GM19438 (cell line): ENCODE measurements at regions not wholly inside any gene's neighbourhood (a gene's known extent, or its start where the extent isn't known, plus 50 kb on each side); places are given as distances from the start of the nearest gene placed in this dataset.
"Not testable (repeated sequence)": the region's sequence is repeated elsewhere in the genome, so short reads cannot be mapped to it uniquely, and the experiment has no call there.

Source experiments
- ATAC-seq: cut with Tn5 transposase; IDR thresholded peaks from one replicate; pipeline ENCODE4 v1.9.1; 2021; ENCODE audit warnings: low read depth; ENCODE audit not compliant: unreplicated experiment

DNA sequence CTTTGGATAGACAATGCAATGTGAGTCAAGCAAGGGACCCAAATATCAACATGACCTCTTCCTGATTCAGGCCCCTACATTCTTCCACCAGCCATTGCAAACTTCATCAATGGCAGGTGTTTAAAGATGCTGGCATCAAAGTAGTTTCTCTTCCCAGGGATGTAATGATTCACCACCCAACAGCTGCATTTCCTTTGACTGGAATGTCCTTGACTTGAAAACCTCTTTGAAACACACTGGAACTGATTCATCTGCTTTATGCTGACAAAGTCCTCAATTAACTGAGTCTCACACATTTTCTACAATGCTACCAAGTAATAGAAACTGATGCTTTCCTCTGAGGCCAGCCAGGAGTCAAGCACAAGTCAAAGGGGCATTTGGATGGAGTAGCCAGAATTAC is 385.5 kb downstream of the GBE1 start:
- no peak for ATAC-seq

DNA sequence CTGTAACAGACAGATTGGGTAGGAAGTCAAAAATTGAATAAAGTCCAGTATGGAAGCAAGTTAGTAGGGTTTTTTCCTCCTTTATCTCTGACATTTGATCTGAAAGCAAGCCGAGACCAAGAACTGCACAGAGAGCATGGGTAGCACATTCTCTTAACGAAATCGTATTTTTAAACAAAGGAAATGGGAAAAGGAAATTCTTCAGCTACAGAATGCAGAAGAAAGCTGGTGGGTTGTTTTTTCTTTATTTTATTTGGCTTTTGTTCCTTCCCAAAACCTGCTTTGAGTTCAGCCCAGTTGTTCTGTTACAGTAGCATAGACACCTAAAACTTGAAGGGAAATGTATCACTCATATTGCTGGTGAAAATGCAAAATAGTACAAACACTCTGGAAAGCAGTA is 397.0 kb downstream of the GBE1 start:
- ATAC-seq, result no peak

DNA sequence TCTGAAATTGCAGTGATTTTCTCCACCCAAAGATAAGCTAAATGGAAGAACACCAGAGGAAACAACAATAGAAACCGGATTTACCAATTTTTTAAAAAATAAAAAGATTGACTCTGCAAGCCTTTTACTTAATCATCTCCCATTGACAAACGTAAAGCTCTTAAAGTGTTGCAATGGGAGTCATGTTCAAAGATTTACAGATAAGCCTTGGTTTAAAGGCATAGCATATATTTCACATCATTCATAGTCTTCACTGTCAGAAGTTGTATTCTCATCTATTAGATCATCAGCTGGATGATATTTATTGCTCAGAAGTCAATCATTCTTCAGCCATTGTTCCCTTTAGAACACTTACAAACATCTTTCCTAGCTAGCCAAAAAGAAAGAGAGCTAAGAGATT is 397.6 kb downstream of the GBE1 start:
- no peak for ATAC-seq

DNA sequence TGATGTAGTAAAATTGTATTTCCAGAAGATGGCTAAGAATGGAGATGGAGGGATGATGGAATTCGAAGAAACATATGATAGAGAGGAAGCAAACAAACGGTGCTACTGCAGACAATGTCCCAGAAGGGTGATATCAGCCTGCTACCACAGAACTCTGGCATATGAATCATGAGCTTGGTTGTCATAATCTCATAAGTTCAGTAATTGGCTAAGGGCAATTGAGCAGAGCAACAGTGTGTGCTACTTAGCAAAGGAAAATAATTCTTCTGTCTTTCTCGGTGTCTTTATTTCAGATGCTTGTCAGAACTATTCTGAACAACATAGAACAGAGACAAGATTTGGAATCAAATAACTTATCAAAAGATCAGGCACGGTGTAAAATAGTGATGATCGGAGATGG is 407.3 kb downstream of the GBE1 start:
- ATAC-seq, result no peak

DNA sequence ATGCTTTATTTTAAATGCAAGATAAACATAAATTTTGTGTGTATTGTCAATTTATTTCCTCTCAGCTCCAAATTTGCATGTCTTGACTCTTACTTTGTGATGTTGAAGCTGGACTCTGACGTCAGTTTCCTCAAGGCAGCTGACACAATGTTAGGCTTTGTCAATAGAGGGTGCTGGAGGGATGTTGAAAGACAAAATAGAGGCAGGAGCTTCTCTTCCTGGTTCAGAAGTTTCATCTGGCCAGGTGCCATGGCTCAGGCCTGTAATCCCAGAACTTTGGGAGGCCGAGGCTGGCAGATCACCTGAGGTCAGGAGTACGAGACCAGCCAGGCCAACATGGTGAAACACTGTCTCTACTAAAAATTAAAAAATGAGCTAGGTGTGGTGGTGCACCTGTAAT is 408.6 kb downstream of the GBE1 start:
- ATAC-seq, result no peak

DNA sequence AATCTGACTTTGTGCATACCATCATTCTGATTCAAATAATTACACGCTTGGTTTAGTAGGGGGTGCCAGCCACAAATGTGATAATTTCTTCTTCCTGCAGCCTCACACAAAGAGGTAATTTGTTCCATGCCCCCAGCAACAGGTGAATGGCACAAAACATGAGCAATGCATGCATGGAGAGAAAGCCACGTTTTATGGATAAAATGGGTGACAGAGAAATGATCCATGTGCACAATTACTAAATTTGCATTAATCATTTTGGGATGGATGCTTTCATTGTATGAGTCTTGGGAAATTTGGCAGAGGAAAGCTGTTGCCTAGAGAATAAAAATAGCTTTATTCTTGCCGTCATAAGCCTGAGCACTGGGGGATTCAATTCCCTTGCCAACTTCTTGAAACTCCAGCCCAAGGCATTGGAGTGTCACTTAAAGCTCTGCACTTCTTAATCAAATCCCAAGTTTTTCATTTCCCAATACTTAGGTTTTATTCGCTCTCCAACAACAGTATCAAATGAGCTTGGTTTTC is 411.6 kb downstream of the GBE1 start:
- ATAC-seq, result no peak

DNA sequence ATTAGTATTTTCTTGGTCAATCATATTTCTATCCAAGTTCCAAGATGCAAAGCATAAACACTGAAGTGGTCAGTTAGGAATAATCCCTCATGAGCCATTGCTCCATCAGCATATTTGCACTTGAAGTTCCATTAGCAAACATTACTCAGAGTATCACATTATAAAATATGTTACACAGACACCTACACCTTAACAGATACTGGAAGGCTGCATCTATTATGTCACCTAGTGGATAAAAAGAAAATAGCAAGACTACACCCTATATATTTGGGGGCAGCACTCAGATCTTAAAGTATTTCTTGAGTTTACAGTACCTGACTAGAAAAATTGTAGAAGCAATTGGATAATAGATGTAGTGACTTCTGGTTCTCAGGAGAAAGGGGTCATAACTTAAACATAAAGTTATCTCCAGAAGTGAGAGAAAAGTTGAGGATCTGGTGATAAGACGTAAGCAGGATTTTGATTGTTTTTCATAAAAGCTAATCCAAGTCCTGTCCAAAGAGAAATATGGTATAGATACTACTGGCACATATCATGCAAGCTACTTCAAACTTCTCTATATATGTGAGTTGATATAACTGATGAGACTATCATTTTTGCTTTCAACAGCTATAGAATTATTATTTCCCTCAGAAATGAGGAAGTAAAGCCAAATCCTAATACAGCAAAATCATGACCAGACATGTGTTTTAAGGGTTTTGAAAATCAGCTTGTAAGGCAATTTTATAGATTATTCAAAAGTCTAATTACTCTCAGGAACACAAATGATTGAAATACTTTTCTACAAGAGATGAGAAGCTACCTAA is 422.2 kb downstream of the GBE1 start:
- peak; percentile 89 for ATAC-seq

DNA sequence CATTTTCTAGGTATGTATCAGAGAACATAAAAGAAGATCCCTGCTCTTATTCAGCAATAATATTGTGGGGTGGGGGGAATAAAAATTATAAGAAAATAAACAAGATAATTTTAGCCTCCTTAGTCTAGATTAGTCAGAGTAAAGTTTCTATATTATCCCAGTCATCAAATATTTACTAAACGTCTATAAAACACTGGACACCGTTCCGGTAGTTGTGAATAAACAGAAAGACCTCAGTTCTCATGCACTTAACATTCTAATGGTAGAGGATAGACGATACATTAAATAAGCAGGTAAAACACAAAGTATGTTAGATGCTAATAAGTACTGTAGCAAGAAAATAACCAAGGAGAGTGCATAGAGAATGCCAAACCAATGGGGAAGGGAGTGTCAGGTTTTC is 425.0 kb downstream of the GBE1 start:
- ATAC-seq, result no peak

DNA sequence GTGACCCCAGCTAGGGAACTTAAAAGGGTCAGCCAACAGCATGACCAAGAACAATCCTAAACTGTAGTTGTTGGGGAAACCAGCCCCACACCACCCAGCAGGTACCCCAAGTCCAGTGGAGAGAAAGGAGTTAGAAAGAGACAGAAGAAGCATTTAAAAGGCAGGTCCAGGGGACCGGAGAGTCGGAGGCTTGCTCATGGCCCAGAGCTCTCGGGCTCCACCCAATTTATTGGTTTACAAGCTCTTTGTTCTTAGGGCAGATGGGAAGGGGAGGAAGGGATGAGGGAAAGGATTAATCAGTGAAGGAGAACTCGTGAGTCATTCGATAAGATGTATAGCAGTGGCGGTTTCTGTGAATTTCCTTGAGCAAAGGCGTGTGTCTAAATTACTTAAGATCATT is 431.6 kb downstream of the GBE1 start:
- ATAC-seq, result not testable (repeated sequence)

DNA sequence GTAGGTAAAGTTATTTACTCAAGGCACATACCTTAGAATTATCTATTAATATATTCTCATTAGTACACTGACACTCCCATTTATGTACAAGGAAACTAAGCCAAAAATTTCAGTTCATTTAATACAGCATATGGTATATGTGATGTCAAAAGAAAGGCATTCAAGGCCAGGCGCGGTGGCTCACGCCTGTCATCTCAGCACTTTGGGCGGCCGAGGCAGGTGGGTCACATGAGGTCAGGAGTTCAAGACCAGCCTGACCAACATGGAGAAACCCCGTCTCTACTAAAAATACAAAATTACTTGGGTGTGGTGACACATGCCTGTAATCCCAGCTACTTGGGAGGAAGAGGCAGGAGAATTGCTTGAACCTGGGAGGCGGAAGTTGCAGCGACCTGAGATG is 435.2 kb downstream of the GBE1 start:
- no peak for ATAC-seq

DNA sequence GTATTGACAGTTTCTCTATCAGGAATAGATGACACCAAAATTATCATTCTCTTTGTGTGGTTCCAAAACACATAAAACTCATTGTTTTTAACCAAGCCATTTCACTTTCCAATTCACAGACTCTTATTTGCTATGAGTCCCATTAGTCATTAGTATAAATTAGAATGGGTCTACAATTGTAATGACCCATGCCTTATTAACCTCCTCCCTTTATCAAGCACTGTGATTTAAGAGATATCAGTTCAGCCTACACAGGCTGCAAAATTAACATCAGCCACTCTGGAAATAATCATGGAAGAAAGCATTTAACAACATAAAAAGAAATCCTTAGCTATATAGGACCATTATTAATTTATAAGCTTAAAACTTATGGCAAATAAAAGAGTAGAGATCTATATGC is 440.6 kb downstream of the GBE1 start:
- no peak for ATAC-seq

DNA sequence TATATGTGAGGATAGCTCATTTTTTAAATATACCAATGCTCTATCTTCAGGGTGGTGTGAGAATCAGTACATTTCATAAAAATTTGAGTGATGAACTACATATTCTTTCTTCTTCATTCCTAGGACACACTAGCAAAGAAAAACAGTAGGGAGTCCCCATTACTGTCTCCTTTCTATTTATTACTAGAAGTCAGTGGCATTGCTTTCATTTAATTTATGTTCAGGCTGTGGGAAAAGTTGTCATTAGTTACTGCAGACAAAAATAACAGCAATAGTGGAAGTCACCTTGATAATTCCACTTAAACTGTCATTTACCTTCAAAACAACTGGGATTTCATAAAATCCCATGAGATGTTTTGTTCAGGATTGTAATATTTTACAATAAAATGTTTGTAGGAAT is 446.4 kb downstream of the GBE1 start:
- no peak for ATAC-seq

DNA sequence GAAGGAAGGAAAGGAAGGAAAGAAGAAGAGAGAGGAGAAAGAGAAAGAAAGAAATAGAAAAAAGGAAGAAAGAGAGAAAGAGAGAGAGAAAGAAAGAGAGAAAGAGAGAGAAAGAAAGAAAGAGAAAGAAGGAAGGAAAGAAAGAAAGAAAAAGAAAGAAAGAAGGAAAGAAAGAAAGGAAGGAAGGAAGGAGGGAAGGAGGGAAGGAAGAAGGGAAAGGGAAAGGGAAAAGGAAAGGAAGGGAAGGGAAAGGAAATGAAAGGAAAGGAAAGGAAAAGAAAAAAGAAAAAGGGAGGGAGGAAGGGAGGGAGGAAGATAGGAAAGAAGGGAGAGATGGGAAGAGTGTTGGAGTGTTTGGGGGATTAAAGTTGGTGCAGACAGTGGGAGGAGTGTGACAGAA is 450.1 kb downstream of the GBE1 start:
- no peak for ATAC-seq

DNA sequence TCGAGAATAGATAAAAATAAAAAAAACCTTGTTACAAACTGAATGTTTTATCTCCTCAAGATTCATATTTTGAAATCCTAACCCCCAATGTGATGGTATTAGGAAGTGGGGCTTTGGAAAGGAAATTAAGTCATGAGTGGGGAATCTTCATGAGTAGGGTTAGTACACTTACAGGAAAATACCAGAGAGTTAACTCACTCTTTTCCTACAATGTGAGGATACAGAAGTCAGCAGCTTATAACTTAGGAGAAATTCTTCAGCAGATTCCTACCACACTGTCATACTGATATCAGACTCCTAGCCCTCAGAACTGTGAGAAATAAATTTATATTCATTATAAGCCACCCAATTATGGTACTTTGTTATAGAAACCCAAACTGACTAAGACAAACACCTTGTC is 453.1 kb downstream of the GBE1 start:
- no peak for ATAC-seq

DNA sequence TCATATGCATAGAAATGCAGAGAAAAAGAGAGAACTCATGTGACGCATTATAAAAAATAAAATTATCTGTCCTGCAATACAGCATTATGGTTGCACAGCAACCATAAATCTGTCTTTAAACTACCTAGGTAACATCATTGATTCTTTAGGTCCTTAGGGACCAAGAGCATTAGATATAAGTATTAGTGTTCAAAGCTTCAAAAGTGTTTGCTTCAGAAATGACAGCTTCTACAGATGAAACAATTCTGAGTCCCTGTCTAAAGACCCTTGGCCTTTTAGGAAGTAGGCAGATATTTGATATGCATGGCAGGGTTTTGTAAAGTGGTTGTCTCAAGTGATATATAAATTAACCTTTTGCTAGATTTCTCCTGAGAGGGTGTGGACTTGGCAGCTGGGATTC is 454.2 kb downstream of the GBE1 start:
- ATAC-seq, result no peak

DNA sequence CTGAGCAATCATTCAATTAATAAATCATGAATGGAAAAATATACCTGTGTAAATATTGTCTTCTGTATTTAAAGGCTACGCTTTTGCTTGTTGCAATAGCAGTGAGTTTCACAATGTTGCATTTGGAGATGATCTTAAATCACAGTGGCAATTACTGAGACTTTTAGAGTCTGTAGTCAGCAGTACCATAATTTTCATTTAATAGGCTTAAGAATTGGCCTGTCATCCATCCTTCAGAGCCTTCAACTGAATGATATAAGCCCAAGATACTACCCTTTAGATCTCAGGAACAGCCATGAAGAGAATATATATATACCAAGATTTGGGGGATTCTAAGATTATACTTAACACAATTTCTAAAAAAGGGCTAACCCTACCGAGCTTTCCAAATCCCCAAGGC is 458.1 kb downstream of the GBE1 start:
- no peak for ATAC-seq

DNA sequence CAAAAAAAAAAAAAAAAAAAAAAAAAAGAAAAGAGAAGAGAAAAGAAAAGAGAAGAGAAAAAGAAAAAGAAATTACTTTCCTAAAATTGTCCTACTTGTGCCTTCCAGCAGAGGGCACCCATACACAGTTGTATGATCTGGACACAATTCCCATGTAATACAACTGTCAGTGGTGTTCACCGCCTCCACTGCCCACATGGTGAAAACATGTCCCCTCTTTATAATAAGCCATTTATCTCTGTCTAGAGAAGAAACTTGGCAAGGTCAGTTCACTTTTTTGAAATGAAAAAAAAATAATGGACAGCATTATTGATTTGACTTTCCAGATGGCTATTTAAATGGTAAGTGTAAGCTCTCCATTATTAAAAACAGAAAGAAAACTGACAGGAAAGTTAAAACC is 459.4 kb downstream of the GBE1 start:
- ATAC-seq, result peak; percentile 58

DNA sequence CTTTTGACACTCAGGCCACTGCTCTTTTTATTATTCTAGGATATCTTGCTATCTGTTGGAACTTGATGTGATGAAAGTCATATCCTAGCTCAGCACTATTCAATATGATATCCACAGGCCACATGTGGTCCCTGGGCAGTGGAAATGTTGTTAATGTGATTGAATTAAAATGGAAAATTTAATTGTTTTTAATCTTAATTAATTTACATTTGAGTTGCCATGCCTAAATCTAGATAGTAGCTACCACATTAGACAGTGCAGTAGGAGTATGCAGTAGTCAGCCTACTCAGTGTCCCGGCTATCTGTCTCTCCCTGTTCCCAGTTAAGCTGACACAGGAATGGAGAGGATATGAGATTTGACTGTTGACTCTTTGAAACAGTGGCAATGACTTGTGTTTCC is 460.2 kb downstream of the GBE1 start:
- ATAC-seq, result no peak

DNA sequence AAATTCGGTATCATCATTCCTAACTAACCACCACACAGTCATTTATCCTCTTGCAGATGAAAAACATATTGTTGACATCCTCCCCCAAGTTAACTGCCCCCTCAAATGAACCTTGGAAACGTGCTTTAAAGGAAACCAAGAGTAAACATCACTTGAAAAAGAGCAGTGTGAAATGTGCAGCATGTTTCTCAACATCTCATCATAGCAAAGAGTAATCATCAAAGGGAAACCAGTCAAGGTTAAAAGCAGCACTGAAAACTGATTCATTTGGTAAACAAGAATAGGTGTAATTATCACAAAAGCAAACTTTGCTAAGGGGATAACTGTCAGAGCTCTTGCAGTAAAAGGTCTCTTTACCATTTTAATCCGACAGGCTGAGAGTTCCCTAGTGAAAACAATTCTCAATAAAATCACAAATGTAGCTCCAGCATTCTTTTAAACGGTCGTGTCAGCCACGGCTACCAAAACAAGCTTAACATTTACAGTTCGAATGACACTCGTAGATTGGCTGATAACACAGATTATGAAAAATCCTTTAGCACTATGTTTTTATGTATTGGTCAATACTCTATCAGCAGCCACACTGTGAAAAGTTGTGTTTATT is 461.0 kb downstream of the GBE1 start:
- no peak for ATAC-seq

DNA sequence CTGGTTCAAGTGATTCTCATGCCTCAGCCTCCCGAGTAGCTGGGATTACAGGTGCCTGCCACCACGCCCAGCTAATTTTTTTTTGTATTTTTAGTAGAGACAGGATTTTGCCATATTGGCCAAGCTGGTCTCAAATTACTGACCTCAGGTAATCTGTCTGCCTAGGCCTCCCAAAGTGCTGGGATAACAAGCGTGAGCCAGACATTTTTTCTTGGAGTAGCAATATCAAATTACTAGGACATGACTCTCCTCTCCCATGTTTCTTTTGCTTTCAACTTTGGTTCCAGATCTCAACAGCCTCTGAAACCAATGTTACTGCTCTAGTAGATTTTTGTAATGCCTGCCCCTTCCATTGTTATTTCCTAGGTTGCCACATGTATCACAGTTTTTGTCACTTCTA is 462.0 kb downstream of the GBE1 start:
- ATAC-seq, result no peak

DNA sequence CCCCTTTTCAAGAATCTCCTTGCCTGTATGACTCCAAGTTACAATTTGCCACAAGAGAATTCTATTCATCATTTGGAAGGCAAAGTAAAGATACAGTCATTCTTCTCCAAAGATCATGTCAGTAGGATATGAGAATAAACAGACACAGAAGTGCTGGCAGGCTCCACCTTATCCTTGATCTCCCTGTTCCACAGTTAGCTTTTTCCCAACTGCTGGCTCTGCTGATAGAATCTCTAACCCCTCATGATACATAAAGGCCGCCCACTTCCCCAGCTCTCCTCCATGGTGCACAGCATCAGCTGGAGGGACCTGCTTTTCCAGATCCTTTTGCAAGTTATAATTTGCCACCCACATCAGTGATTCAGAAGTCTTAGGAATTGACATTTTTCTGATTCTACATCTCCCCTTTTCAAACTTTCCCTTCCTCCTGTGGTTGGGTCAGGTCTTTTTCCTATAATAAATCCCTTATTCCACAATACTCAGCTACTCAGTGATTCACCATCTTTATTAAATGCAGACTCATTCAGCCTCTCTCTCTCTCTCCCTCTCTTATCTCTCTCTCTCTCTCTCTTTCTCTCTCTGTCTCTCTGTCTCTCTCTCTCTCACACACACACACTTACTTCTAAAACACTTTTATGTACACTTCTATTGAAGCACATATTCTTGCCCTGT is 465.4 kb downstream of the GBE1 start:
- ATAC-seq, result no peak

DNA sequence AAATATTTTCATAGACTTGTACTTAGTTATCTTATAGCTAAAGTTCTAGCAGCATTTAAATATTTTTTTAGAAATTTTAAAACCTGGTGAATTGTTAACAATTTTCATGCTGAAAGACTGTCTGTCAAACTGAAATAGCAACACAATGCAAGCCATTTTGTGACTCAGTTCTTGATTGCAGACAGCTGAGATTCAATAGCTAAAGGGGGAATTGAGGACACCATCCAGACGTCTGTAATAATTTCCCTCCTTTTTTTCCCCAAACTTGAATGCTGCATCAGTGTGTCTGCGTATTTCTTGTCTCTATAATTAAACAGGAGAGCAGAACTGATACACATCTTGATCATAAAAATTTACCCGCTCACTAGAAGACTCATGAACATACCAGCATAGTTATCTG is 468.3 kb downstream of the GBE1 start:
- no peak for ATAC-seq
